ENCODE measurements at regions not wholly inside any gene's neighbourhood (a gene's known extent, or its start where the extent isn't known, plus 50 kb on each side); places are given as distances from the start of the nearest gene placed in this dataset.

DNA sequence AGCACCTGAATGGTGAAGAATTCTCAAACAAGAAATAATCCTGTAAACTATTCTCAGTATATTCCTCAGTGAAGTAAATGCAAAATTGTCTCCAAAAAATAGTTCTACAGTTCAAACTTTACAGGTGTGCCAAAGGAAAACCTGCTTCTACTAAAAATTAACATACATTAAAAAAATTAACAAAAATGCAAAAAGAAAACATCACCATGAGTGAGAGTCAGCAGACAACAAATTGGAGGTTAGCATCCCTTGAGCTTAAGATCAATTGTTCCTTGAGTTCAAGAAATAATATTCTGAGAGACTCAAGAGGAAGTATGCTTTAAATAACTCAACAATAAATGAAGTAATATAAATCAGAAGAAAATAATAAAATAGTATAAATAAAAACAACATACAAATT lies 278.4 kb upstream of the MME start:
- Histone ChIP-seq H2AFZ (ENCODE audit: low read depth, low read length) (no peak overlapping the region), H3K27ac (ENCODE audit: low read length) (no peak overlapping the region), H3K4me2 (ENCODE audit: low read length) (no peak overlapping the region), H3K27me3 (ENCODE audit: insufficient read depth, low read depth, low read length) (no peaks in the 10 kb centered on the region), H3K36me3 (ENCODE audit: insufficient read depth, low read length) (no peaks in the 10 kb centered on the region), H3K9me2 (ENCODE audit: insufficient read depth, low read length) (no peaks in the 10 kb centered on the region), H3F3A (ENCODE audit: insufficient read depth, low read length, poor library complexity, severe bottlenecking) (no peaks in the 10 kb centered on the region), H3K9me3 (ENCODE audit: low read length) (no peaks in the 10 kb centered on the region), H3K79me2 (replicated peaks; ENCODE audit: insufficient read depth, low read length) (no peaks in the 10 kb centered on the region), H4K20me1 (ENCODE audit: insufficient read depth) (no peaks in the 10 kb centered on the region), H3K4me3 (ENCODE audit: low read length) (no peak overlapping the region), H3K9ac (ENCODE audit: low read length) (no peak overlapping the region)
- TF ChIP-seq MXI1 (conservative IDR thresholded peaks at IDR 0.05; ENCODE audit: poor library complexity, severe bottlenecking) (no peak), SMC3 (conservative IDR thresholded peaks at IDR 0.05; ENCODE audit: poor library complexity) (no peak), EZH2 (IDR thresholded peaks at IDR 0.05; ENCODE audit: borderline replicate concordance, insufficient read depth, low read length, poor library complexity, severe bottlenecking) (no peak), EP300 (conservative IDR thresholded peaks at IDR 0.05; ENCODE audit: poor library complexity, severe bottlenecking) (no peak), TAF1 (IDR thresholded peaks at IDR 0.05; ENCODE audit: low read depth) (no peak), POLR2AphosphoS5 (IDR thresholded peaks at IDR 0.05) (no peak), RAD21 (conservative IDR thresholded peaks at IDR 0.05) (no peak)
- TF ChIP-seq, protein P1, sequence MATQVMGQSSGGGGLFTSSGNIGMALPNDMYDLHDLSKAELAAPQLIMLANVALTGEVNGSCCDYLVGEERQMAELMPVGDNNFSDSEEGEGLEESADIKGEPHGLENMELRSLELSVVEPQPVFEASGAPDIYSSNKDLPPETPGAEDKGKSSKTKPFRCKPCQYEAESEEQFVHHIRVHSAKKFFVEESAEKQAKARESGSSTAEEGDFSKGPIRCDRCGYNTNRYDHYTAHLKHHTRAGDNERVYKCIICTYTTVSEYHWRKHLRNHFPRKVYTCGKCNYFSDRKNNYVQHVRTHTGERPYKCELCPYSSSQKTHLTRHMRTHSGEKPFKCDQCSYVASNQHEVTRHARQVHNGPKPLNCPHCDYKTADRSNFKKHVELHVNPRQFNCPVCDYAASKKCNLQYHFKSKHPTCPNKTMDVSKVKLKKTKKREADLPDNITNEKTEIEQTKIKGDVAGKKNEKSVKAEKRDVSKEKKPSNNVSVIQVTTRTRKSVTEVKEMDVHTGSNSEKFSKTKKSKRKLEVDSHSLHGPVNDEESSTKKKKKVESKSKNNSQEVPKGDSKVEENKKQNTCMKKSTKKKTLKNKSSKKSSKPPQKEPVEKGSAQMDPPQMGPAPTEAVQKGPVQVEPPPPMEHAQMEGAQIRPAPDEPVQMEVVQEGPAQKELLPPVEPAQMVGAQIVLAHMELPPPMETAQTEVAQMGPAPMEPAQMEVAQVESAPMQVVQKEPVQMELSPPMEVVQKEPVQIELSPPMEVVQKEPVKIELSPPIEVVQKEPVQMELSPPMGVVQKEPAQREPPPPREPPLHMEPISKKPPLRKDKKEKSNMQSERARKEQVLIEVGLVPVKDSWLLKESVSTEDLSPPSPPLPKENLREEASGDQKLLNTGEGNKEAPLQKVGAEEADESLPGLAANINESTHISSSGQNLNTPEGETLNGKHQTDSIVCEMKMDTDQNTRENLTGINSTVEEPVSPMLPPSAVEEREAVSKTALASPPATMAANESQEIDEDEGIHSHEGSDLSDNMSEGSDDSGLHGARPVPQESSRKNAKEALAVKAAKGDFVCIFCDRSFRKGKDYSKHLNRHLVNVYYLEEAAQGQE (IDR thresholded peaks at IDR 0.05; ENCODE audit: borderline replicate concordance), result no peak
- TF ChIP-seq, protein P2, sequence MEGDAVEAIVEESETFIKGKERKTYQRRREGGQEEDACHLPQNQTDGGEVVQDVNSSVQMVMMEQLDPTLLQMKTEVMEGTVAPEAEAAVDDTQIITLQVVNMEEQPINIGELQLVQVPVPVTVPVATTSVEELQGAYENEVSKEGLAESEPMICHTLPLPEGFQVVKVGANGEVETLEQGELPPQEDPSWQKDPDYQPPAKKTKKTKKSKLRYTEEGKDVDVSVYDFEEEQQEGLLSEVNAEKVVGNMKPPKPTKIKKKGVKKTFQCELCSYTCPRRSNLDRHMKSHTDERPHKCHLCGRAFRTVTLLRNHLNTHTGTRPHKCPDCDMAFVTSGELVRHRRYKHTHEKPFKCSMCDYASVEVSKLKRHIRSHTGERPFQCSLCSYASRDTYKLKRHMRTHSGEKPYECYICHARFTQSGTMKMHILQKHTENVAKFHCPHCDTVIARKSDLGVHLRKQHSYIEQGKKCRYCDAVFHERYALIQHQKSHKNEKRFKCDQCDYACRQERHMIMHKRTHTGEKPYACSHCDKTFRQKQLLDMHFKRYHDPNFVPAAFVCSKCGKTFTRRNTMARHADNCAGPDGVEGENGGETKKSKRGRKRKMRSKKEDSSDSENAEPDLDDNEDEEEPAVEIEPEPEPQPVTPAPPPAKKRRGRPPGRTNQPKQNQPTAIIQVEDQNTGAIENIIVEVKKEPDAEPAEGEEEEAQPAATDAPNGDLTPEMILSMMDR (IDR thresholded peaks at IDR 0.05; ENCODE audit: poor library complexity, severe bottlenecking), result no peak

DNA sequence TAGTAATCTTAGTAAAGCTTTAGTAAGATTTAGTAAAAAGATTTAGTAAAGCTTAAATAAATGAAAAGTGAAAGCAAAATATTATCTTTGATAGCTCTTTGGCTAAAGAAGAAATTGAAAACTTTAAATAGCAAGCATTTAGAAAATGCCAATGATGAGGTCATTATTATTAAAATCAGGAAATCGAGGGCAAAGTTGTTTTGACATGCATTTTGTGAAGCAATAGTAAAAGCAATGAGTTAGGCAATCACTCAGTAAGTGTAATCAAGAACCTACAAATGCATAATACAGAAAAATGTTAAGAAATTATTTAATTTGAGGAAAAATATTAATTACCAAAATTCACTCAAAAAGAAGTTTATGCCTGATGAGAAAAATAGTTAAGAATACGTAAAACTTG lies 280.3 kb upstream of the MME start:
- Histone ChIP-seq H3K36me3 (ENCODE audit: insufficient read depth, low read length) (no peaks in the 10 kb centered on the region), H3K4me3 (ENCODE audit: low read length) (no peak overlapping the region), H3K9me3 (ENCODE audit: low read length) (no peaks in the 10 kb centered on the region), H4K20me1 (ENCODE audit: insufficient read depth) (no peaks in the 10 kb centered on the region), H2AFZ (ENCODE audit: low read depth, low read length) (no peak overlapping the region), H3K79me2 (replicated peaks; ENCODE audit: insufficient read depth, low read length) (no peaks in the 10 kb centered on the region), H3K27ac (ENCODE audit: low read length) (no peak overlapping the region), H3K4me2 (ENCODE audit: low read length) (no peak overlapping the region), H3K27me3 (ENCODE audit: insufficient read depth, low read depth, low read length) (no peaks in the 10 kb centered on the region), H3F3A (ENCODE audit: insufficient read depth, low read length, poor library complexity, severe bottlenecking) (no peaks in the 10 kb centered on the region), H3K9me2 (ENCODE audit: insufficient read depth, low read length) (no peaks in the 10 kb centered on the region), H3K9ac (ENCODE audit: low read length) (no peak overlapping the region)
- no peak for TF ChIP-seq TAF1 (IDR thresholded peaks at IDR 0.05; ENCODE audit: low read depth)
- no peak for TF ChIP-seq SMC3 (conservative IDR thresholded peaks at IDR 0.05; ENCODE audit: poor library complexity)
- no peak for TF ChIP-seq POLR2AphosphoS5 (IDR thresholded peaks at IDR 0.05)
- TF ChIP-seq EP300 (conservative IDR thresholded peaks at IDR 0.05; ENCODE audit: poor library complexity, severe bottlenecking), result no peak
- TF ChIP-seq, protein P2 (IDR thresholded peaks at IDR 0.05; ENCODE audit: poor library complexity, severe bottlenecking), result no peak
- TF ChIP-seq, protein P1 (IDR thresholded peaks at IDR 0.05; ENCODE audit: borderline replicate concordance), result no peak
- no peak for TF ChIP-seq EZH2 (IDR thresholded peaks at IDR 0.05; ENCODE audit: borderline replicate concordance, insufficient read depth, low read length, poor library complexity, severe bottlenecking)
- no peak for TF ChIP-seq MXI1 (conservative IDR thresholded peaks at IDR 0.05; ENCODE audit: poor library complexity, severe bottlenecking)
- no peak for TF ChIP-seq RAD21 (conservative IDR thresholded peaks at IDR 0.05)

All from neural cell (in vitro differentiated cells).